Right hindlimb (tissue), 1 donor: ENCODE measurements at regions not wholly inside any gene's neighbourhood (a gene's known extent, or its start where the extent isn't known, plus 50 kb on each side); places are given as distances from the start of the nearest gene placed in this dataset.
A peak's percentile ranks its signal among the peaks of the same experiment; 100 is the strongest.

Source experiments
- DNase-seq: peaks from one replicate; pipeline ENCODE4 v3.0.0-alpha.2; 2018

GRCh38 chr2:59706729-59707128 lies 846.7 kb downstream of the BCL11A start:
- DNase-seq, result no peak

- no peak for DNase-seq
Measured at GRCh38 chr2:59703796-59704195, 849.7 kb downstream of the BCL11A start.

- DNase-seq, result no peak
Measured at GRCh38 chr2:59702026-59702425, 851.4 kb downstream of the BCL11A start.

- DNase-seq, result no peak
Measured at GRCh38 chr2:59701271-59701994, 852.0 kb downstream of the BCL11A start.

GRCh38 chr2:59694176-59694575 lies 859.3 kb downstream of the BCL11A start:
- no peak for DNase-seq

- DNase-seq, result peak; percentile 20
Measured at GRCh38 chr2:59693231-59693959, 860.1 kb downstream of the BCL11A start.

- DNase-seq, result no peak
Measured at GRCh38 chr2:59691518-59692190, 861.8 kb downstream of the BCL11A start.

GRCh38 chr2:59690849-59691248 lies 862.6 kb downstream of the BCL11A start:
- DNase-seq, result no peak

GRCh38 chr2:59684771-59685166 lies 868.7 kb downstream of the BCL11A start:
- no peak for DNase-seq

GRCh38 chr2:59684116-59684770 lies 869.2 kb downstream of the BCL11A start:
- DNase-seq, result no peak

- no peak for DNase-seq
Measured at GRCh38 chr2:59680863-59681262, 872.6 kb downstream of the BCL11A start.

GRCh38 chr2:59677158-59677557 lies 876.3 kb downstream of the BCL11A start:
- no peak for DNase-seq

GRCh38 chr2:59674100-59674499 lies 879.4 kb downstream of the BCL11A start:
- no peak for DNase-seq

GRCh38 chr2:59665021-59665420 lies 888.4 kb downstream of the BCL11A start:
- no peak for DNase-seq

- no peak for DNase-seq
Measured at GRCh38 chr2:59662127-59662861, 891.2 kb downstream of the BCL11A start.

GRCh38 chr2:59660262-59660661 lies 893.2 kb downstream of the BCL11A start:
- no peak for DNase-seq

- peak; percentile 44 for DNase-seq
Measured at GRCh38 chr2:59658906-59659635, 894.4 kb downstream of the BCL11A start.

- no peak for DNase-seq
Measured at GRCh38 chr2:59655809-59656208, 897.6 kb downstream of the BCL11A start.

GRCh38 chr2:59654710-59655109 lies 898.7 kb downstream of the BCL11A start:
- DNase-seq, result no peak

GRCh38 chr2:59653164-59653563 lies 900.3 kb downstream of the BCL11A start:
- DNase-seq, result no peak

- no peak for DNase-seq
Measured at GRCh38 chr2:59630789-59631188, 922.7 kb downstream of the BCL11A start.

GRCh38 chr2:59627599-59627998 lies 925.9 kb downstream of the BCL11A start:
- no peak for DNase-seq
